Endothelial cell of umbilical vein (primary cell): ENCODE measurements at regions not wholly inside any gene's neighbourhood (a gene's known extent, or its start where the extent isn't known, plus 50 kb on each side); places are given as distances from the start of the nearest gene placed in this dataset.

Experiments
- BruUV-seq: library from RNA; stranded (reverse); fragments of 400-500 nt; replicated peaks from 2 replicates; lab custom pipeline; 2021; lab: Mats Ljungman, UMichigan
- CTCF ChIA-PET: fragments of 300-600, 350-600 bp; sonication (Branson Sonifier 250); formaldehyde crosslinking; loops from one replicate; lab custom pipeline; 2021; ENCODE audit warnings: antibody characterized with exemption, inconsistent platforms; lab: Charles Lee
- POLR2A ChIA-PET: fragments of 300-600, 350-600 bp; sonication (Branson Sonifier 250); formaldehyde crosslinking; loops from one replicate; lab custom pipeline; 2021; ENCODE audit warnings: antibody characterized with exemption, inconsistent platforms; lab: Charles Lee
- DNase-seq: peaks from one replicate; pipeline ENCODE4 v3.0.0-alpha.2; 2011; ENCODE audit warnings: low read depth, low spot score
- FAIRE-seq: peaks from 2 replicates; lab custom pipeline; 2011; peaks lifted over from hg19 to GRCh38; lab: Jason Lieb, UNC
- H2AFZ ChIP-seq: 2 replicates; pipeline ENCODE4 v1.6.0; 2012; ENCODE audit warnings: low read depth, low read length, control low read depth, inconsistent platforms
- H3K27ac ChIP-seq: 2 replicates; pipeline ENCODE4 v1.5.1; 2011; ENCODE audit warnings: low read depth, mild to moderate bottlenecking, control low read depth, low read length, moderate library complexity; ENCODE audit not compliant: insufficient read depth
- H3K27me3 ChIP-seq, 2 experiments: 2 replicates each; pipeline versions ENCODE4 v1.6.0 to v1.6.1; 2011; ENCODE audit warnings: low read length in 2 of 2, mixed read lengths in 1 of 2; ENCODE audit not compliant: control insufficient read depth in 2 of 2, insufficient read depth in 2 of 2
- H3K36me3 ChIP-seq, 2 experiments: 2 replicates in 1 of 2; 3 replicates in 1 of 2; pipeline ENCODE4 v1.5.1; 2011; ENCODE audit warnings: low read length in 2 of 2, mild to moderate bottlenecking in 1 of 2, moderate library complexity in 1 of 2; ENCODE audit not compliant: control insufficient read depth in 2 of 2, insufficient read depth in 2 of 2; ENCODE audit errors: extremely low read depth in 1 of 2
- H3K4me1 ChIP-seq: 3 replicates; pipeline ENCODE4 v1.5.1; 2011; ENCODE audit warnings: mild to moderate bottlenecking, low read length; ENCODE audit not compliant: control insufficient read depth, insufficient read depth; ENCODE audit errors: extremely low read depth
- H3K4me2 ChIP-seq: 2 replicates; pipeline ENCODE4 v1.6.1; 2011; ENCODE audit warnings: low read length, control low read depth, mixed read lengths; ENCODE audit not compliant: insufficient read depth
- H3K4me3 ChIP-seq, 3 experiments: fragments of 200-600 bp in 1 of 3; sonication (generic), shearing (Covaris generic) in 1 of 3; replicated peaks in 1 of 3; 2 replicates each; pipeline ENCODE4 v1.5.1; 2011 to 2016; ENCODE audit warnings: control low read depth in 3 of 3, low read length in 3 of 3, mild to moderate bottlenecking in 2 of 3, inconsistent platforms in 1 of 3, low read depth in 1 of 3, moderate library complexity in 1 of 3; ENCODE audit not compliant: insufficient read depth in 1 of 3
- H3K79me2 ChIP-seq: 2 replicates; pipeline ENCODE4 v1.6.0; 2012; ENCODE audit warnings: low read length, inconsistent platforms; ENCODE audit not compliant: control insufficient read depth, insufficient read depth
- H3K9ac ChIP-seq: replicated peaks from 2 replicates; pipeline ENCODE3; 2011; ENCODE audit warnings: low read length, control low read depth; ENCODE audit not compliant: insufficient read depth; ENCODE audit errors: extremely low read depth
- H3K9me1 ChIP-seq: replicated peaks from 3 replicates; pipeline ENCODE4 v1.6.0; 2011; ENCODE audit warnings: mild to moderate bottlenecking, low read length; ENCODE audit not compliant: control insufficient read depth, insufficient read depth; ENCODE audit errors: extremely low read depth
- H3K9me3 ChIP-seq: replicated peaks from 2 replicates; pipeline ENCODE4 v1.5.1; 2012; ENCODE audit warnings: low read length, inconsistent platforms; ENCODE audit not compliant: control insufficient read depth, insufficient read depth
- H4K20me1 ChIP-seq: replicated peaks from 2 replicates; pipeline ENCODE3; 2011; ENCODE audit warnings: mild to moderate bottlenecking, low read length; ENCODE audit not compliant: control insufficient read depth, insufficient read depth; ENCODE audit errors: extremely low read depth
- CTCF ChIP-seq, 2 donors: IDR thresholded peaks; 1 replicate in 1 of 2; 2 replicates in 1 of 2; pipeline ENCODE4 v1.5.1; 2011; ENCODE audit warnings: low read length in 2 of 2, mild to moderate bottlenecking in 2 of 2, moderate library complexity in 2 of 2, control low read depth in 1 of 2, inconsistent platforms in 1 of 2, low read depth in 1 of 2; ENCODE audit not compliant: insufficient read depth in 1 of 2; ENCODE audit errors: extremely low read depth in 1 of 2
- EZH2 ChIP-seq: IDR thresholded peaks from 2 replicates; pipeline ENCODE4 v1.6.1; 2012; ENCODE audit warnings: borderline replicate concordance, low read depth, mild to moderate bottlenecking, moderate library complexity, low read length, inconsistent platforms; ENCODE audit not compliant: severe bottlenecking
- FOS ChIP-seq: IDR thresholded peaks from 2 replicates; pipeline ENCODE4 v1.6.1; 2011; ENCODE audit warnings: mild to moderate bottlenecking, low read length, moderate library complexity, borderline replicate concordance; ENCODE audit not compliant: insufficient read depth
- GATA2 ChIP-seq: IDR thresholded peaks from 2 replicates; pipeline ENCODE4 v1.7.0; 2011; ENCODE audit warnings: low read depth, mild to moderate bottlenecking, moderate library complexity, mixed read lengths, low read length; ENCODE audit not compliant: insufficient read length, insufficient read depth
- JUN ChIP-seq: IDR thresholded peaks from 2 replicates; pipeline ENCODE4 v1.6.1; 2011; ENCODE audit warnings: borderline replicate concordance, low read depth; ENCODE audit not compliant: insufficient read length, insufficient read depth
- MAX ChIP-seq: IDR thresholded peaks from 2 replicates; pipeline ENCODE4 v1.6.1; 2011; ENCODE audit not compliant: insufficient read depth, insufficient read length
- MYC ChIP-seq: IDR thresholded peaks from one replicate; pipeline ENCODE4 v1.6.1; 2011; ENCODE audit warnings: mild to moderate bottlenecking, low read depth, low read length
- POLR2A ChIP-seq: IDR thresholded peaks from 2 replicates; pipeline ENCODE4 v1.6.1; 2012; ENCODE audit warnings: low read depth, mild to moderate bottlenecking, control low read depth, low read length
- POLR2AphosphoS5 ChIP-seq: IDR thresholded peaks from 2 replicates; pipeline ENCODE4 v1.6.1; 2012; ENCODE audit warnings: low read depth, mild to moderate bottlenecking, control low read depth, low read length, moderate library complexity; ENCODE audit not compliant: insufficient read depth
- dilution Hi-C: fragments of 300-500 bp; cut with MboI; formaldehyde crosslinking; loops from one replicate; pipeline ENCODE4 v1.15.0; 2019; ENCODE audit warnings: low sequenced_read_pairs; ENCODE audit not compliant: extremely low pct_ligation_motif_present
- intact Hi-C: fragments of 100-400 bp; cut with micrococcal nuclease; formaldehyde crosslinking; loops from one replicate; pipeline ENCODE4 v1.10.0; 2022

DNA sequence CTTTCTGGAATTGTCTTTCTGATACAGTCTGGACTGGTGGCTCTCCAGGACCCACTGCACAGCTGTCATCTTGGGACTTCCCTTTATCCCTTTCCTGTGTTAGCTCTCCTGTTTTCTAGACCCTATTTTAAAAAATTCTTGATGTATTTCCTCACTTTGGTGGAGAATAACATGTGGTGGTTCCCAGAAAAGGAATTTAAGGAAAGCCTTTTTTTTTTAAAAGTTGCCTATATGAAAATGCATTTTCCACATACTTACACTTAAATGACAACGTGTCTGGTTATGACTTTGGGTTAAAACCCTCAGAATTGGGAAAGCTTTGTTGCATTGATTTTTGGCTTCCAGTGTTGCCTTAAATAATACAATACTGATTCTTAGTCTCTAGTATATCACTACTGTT is 400.7 kb downstream of the TMEM135 start:
- no peak overlapping the region for H3K4me2 ChIP-seq
- no peaks in the 10 kb centered on the region for H4K20me1 ChIP-seq
- ChIA-PET POLR2A (no interaction called here), CTCF (interaction anchor here (3.7 kb wide), 1 partner anchor 17 kb away, joined by 12 read pairs; no protein-coding TSS in a partner anchor)
- intact Hi-C loops (no loop called here), dilution Hi-C loops (no loop called here)
- no peak overlapping the region for H3K27ac ChIP-seq
- no peaks in the 10 kb centered on the region for H3K79me2 ChIP-seq
- TF ChIP-seq EZH2: no peak
- no peak for TF ChIP-seq CTCF (IDR thresholded peaks at IDR 0.05; ENCODE audit: extremely low read depth in 1 of 2, insufficient read depth in 1 of 2, low read depth in 1 of 2, low read length in 2 of 2)
- TF ChIP-seq MYC: no peak
- TF ChIP-seq FOS: no peak
- TF ChIP-seq GATA2: no peak
- TF ChIP-seq POLR2A: no peak
- no peak for TF ChIP-seq MAX
- no peak for TF ChIP-seq POLR2AphosphoS5
- no peak for TF ChIP-seq JUN
- no peak overlapping the region for H3K4me3 ChIP-seq
- FAIRE-seq (no peak), DNase-seq (no peak)
- no peak overlapping the region for H2AFZ ChIP-seq
- H3K27me3 ChIP-seq: peaks cover 4 to 8% of the 10 kb centered on the region in 2 experiments
- H3K9me3 ChIP-seq: no peaks in the 10 kb centered on the region
- BruUV-seq: no TSS peak
- no peaks in the 10 kb centered on the region for H3K9me1 ChIP-seq
- no peaks in the 10 kb centered on the region for H3K36me3 ChIP-seq
- H3K9ac ChIP-seq: no peak overlapping the region
- H3K4me1 ChIP-seq: no peaks in the 10 kb centered on the region
